GM13977 (cell line): ENCODE measurements at regions not wholly inside any gene's neighbourhood (a gene's known extent, or its start where the extent isn't known, plus 50 kb on each side); places are given as distances from the start of the nearest gene placed in this dataset.

Experiments used
- DNase-seq: peaks from one replicate; pipeline ENCODE4 v3.0.0; 2012; ENCODE audit warnings: low spot score
- CTCF ChIP-seq: IDR thresholded peaks from 2 replicates; pipeline ENCODE4 v1.5.1; 2012; ENCODE audit warnings: mild to moderate bottlenecking, control low read depth; ENCODE audit not compliant: insufficient read depth; ENCODE audit errors: extremely low read depth, missing control alignments
- in situ Hi-C: fragments of 300-500 bp; cut with MboI; formaldehyde crosslinking; loops from one replicate; pipeline ENCODE4 v1.12.0; 2022; ENCODE audit warnings: low sequenced_read_pairs, low pct_unique_long_range_greater_than_20kb, mixed read lengths, inconsistent platforms; ENCODE audit not compliant: unreplicated experiment

GRCh38 chr13:97692628-97693027, 258.7 kb downstream of the RAP2A start:
- DNase-seq, result no peak
- in situ Hi-C loops, result no loop called here
- no peak for TF ChIP-seq CTCF

- no peak for TF ChIP-seq CTCF
- DNase-seq, result no peak
- in situ Hi-C loops, result no loop called here
Measured at GRCh38 chr13:97695684-97696083, 257.8 kb upstream of the IPO5 start.

- in situ Hi-C loops, result no loop called here
- DNase-seq, result no peak
Measured at GRCh38 chr13:97696921-97697320, 256.6 kb upstream of the IPO5 start.

GRCh38 chr13:97700306-97700848, 253.1 kb upstream of the IPO5 start:
- no peak for DNase-seq
- in situ Hi-C loops, result no loop called here
- TF ChIP-seq CTCF, result no peak

More at GRCh38 chr13:97696921-97697320, 256.6 kb upstream of the IPO5 start:
- TF ChIP-seq CTCF, result no peak

GRCh38 chr13:97702614-97703013, 250.9 kb upstream of the IPO5 start:
- in situ Hi-C loops, result no loop called here
- no peak for DNase-seq
- no peak for TF ChIP-seq CTCF

GRCh38 chr13:97710797-97711196, 242.7 kb upstream of the IPO5 start:
- in situ Hi-C loops, result no loop called here
- no peak for TF ChIP-seq CTCF
- DNase-seq, result no peak

- in situ Hi-C loops, result no loop called here
- no peak for TF ChIP-seq CTCF
- no peak for DNase-seq
Measured at GRCh38 chr13:97712770-97713169, 240.7 kb upstream of the IPO5 start.
